Effector memory CD4-positive, alpha-beta T cell (primary cell): ENCODE measurements at regions not wholly inside any gene's neighbourhood (a gene's known extent, or its start where the extent isn't known, plus 50 kb on each side); places are given as distances from the start of the nearest gene placed in this dataset.

Experiments
- DNase-seq, 3 donors: peaks; one replicate each; pipeline ENCODE4 v3.0.0-alpha.2; 2020
- H3K27ac ChIP-seq: 2 replicates; pipeline ENCODE4 v1.7.0; 2013; ENCODE audit warnings: mild to moderate bottlenecking, low read length, moderate library complexity; ENCODE audit not compliant: insufficient read depth, poor library complexity, severe bottlenecking
- H3K27me3 ChIP-seq: replicated peaks from 2 replicates; pipeline ENCODE4 v1.7.0; 2013; ENCODE audit warnings: mild to moderate bottlenecking, low read length; ENCODE audit not compliant: insufficient read depth, control insufficient read depth, poor library complexity, severe bottlenecking
- H3K36me3 ChIP-seq: 2 replicates; pipeline ENCODE4 v1.7.0; 2013; ENCODE audit warnings: mild to moderate bottlenecking, low read length, moderate library complexity; ENCODE audit not compliant: control insufficient read depth, insufficient read depth
- H3K4me1 ChIP-seq: 2 replicates; pipeline ENCODE4 v1.7.0; 2013; ENCODE audit warnings: low read length, mild to moderate bottlenecking; ENCODE audit not compliant: control insufficient read depth, insufficient read depth, poor library complexity, severe bottlenecking
- H3K4me3 ChIP-seq: 2 replicates; pipeline ENCODE4 v1.7.0; 2013; ENCODE audit warnings: low read length, low read depth, mild to moderate bottlenecking; ENCODE audit not compliant: insufficient read depth, poor library complexity, severe bottlenecking
- H3K9me3 ChIP-seq: 2 replicates; pipeline ENCODE4 v1.7.0; 2013; ENCODE audit warnings: mild to moderate bottlenecking, low read length, moderate library complexity; ENCODE audit not compliant: control insufficient read depth

DNA sequence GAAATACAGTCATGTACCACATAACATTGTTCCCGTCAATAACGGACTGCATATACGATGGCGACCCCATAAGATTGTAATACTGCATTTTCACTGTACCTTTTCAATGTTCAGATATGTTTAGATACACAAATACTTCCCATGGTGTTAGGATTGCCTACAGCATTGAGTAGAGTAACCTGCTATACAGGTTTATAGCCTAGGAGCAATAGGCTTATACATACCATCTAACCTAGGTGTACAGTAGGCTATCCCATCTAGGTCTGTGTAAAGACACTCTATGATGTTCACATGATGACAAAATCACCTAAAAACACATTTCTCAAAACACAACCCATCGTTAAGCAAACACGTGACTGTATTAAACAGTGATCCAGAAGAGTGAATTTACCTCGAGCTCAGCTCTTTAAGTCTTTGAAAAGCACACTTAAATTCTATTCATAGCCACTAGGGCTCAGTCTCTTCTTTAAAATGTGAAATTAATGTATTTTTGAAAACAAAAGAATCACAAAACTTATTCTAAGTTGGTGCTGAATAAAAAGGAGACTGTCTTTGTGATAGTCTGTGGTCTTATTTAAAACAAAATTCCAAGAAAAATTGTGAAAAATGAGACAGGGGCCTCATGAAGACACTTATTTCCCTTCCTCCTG, 239.1 kb upstream of the ARID2 start:
- Histone ChIP-seq H3K27ac (no peak overlapping the region), H3K36me3 (no peaks in the 10 kb centered on the region), H3K27me3 (no peaks in the 10 kb centered on the region), H3K4me3 (no peak overlapping the region), H3K4me1 (no peaks in the 10 kb centered on the region), H3K9me3 (no peaks in the 10 kb centered on the region)
- no peak for DNase-seq

DNA sequence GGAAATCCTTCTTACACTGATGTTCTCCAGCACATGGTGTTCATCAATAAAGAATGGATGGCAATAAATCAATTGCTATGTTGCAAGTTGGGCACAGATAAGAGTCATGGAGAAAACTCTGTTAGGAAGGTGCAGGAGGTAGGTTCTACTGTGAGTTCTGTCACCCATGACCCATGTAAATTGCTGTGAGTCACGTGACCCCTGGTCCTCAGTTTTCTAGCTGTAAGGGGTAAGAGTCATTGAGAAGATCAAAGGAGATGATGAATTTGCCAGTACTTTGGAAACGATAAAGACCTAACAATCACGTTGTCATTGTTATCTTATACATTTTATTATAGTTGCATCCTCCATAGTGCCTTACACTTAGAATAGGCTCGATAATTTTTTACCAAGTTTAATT, 235.2 kb upstream of the ARID2 start:
- H3K27ac ChIP-seq = no peak overlapping the region
- no peaks in the 10 kb centered on the region for H3K9me3 ChIP-seq
- no peaks in the 10 kb centered on the region for H3K36me3 ChIP-seq
- H3K4me3 ChIP-seq = no peak overlapping the region
- DNase-seq = no peak
- H3K4me1 ChIP-seq = no peaks in the 10 kb centered on the region
- H3K27me3 ChIP-seq = no peaks in the 10 kb centered on the region

DNA sequence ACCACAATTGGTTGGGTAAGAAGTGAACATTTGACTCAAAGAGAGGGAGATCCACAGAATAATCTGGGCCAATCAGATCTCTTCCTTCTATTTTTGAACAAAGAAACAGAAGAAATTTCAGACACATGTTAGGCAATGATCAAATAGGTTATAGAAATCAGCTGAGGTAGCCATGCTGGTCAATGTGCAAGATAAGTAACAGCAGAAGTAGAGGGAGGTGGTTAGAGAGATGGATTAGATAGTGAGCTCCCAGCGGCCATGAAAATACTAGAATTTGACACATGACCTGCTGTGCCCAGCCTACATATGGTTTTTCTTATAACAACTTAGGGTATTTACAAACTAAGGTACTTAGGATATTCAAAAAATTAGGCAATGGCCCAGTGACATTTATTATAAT, 230.9 kb upstream of the ARID2 start:
- no peaks in the 10 kb centered on the region for H3K4me1 ChIP-seq
- no peaks in the 10 kb centered on the region for H3K27me3 ChIP-seq
- H3K36me3 ChIP-seq = no peaks in the 10 kb centered on the region
- H3K9me3 ChIP-seq = no peaks in the 10 kb centered on the region
- H3K27ac ChIP-seq = no peak overlapping the region
- DNase-seq = no peak
- no peak overlapping the region for H3K4me3 ChIP-seq

DNA sequence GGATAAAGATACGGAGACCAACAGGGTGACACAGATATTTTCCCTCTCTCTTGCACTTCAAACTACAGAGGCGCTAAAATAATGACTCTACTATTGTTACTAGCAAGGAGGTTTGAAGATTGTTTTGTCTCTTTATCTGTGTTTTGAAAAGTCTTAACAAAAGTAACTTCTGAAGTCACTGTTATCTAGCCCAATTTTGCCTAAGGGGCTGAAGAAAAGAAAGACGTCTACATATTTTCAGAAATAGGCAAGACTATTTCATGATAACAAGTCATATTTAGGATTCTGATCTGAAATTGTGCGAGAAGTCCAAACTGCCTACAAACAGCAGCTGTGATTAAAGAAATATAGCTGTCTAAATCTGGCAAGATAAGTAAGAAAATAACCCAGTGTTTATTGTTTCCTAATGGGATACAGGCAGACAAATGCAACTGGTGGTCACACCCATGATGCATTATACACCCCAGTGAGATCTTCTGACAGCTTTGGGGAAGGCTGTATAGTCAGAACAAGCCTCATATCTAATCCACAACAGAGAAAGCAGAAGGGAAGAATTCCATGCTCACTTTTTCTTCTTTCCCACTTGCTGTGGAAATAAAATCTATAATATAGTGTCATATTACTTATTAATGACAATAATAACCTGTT, 226.9 kb upstream of the ARID2 start:
- no peak for DNase-seq

DNA sequence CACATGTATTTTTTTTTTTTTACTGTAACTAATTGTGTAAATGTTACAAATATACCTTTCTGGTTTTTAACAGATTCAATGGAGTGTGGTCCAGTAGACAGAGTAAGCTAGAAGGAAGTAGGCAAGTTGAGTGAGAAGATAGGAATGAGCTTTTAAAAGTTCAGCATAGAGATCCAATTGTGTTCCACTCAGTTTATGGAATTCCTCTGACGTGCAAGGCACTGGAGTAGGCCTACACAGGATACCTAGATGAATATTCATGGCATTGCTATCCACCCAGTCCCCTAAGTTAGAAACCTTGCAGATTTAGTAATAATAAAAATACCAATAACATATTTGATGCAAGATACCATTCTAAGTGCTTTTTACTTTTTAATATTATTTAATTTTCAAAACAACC, 225.6 kb upstream of the ARID2 start:
- Histone ChIP-seq H3K4me1 (no peaks in the 10 kb centered on the region), H3K9me3 (no peaks in the 10 kb centered on the region), H3K36me3 (no peaks in the 10 kb centered on the region), H3K27me3 (no peaks in the 10 kb centered on the region), H3K27ac (no peak overlapping the region), H3K4me3 (no peak overlapping the region)
- no peak for DNase-seq

More for the DNA sequence above, 226.9 kb upstream of the ARID2 start:
- Histone ChIP-seq H3K27ac (no peak overlapping the region), H3K36me3 (no peaks in the 10 kb centered on the region), H3K4me1 (no peaks in the 10 kb centered on the region), H3K9me3 (no peaks in the 10 kb centered on the region), H3K27me3 (no peaks in the 10 kb centered on the region), H3K4me3 (no peak overlapping the region)

DNA sequence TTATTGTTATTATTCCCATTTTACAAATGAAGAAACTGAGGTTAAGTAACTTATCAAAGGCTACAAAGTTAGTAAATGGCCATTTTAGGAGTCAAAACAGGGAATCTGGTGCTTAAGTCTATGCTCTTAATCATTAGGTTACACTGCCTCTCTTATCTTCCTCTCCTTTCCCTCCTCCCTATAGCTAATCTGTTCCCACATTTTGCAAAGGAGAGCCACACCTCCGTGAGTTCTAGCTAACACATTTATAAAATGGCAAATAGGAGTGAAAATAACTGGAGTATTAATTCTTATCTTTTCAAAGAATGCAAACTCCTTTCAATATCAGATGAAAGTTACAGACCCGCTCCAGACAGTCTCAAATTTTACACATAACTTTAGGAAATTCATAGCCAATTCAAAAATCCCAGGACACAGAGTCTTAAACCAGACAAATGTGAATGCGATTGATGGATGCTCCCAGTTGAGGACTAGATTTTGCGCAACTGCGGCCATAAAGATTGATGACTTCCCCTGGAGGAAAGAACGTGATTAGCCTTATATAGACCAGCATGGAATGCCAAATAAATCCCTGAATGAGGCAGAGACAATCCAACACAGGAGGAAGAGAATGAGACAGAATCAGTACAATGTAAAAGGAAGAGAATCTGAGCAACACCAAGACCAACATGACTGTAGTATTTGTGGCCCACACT, 225.0 kb upstream of the ARID2 start:
- no peak overlapping the region for H3K27ac ChIP-seq
- DNase-seq = no peak
- H3K36me3 ChIP-seq = no peaks in the 10 kb centered on the region
- no peaks in the 10 kb centered on the region for H3K9me3 ChIP-seq
- H3K27me3 ChIP-seq = no peaks in the 10 kb centered on the region
- H3K4me3 ChIP-seq = no peak overlapping the region
- H3K4me1 ChIP-seq = no peaks in the 10 kb centered on the region

DNA sequence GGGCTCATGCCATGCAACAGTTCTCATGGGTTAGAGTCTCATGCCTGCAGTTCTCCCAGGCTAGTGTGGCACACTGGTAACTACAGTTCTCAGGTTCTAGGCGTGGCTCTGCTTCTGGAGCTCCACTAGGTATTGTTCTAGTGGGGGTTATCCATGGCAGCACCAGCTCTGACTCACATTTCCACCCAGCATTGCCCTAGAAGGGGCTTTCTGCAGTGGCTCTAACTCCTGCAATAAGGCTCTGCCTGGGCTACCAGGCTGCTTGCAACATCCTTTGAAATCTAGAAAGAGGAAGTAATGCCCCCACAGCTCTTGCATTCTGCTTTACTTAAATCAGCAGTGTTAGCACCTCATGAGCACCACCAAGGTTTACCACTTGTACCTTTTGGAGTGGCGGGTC, 220.3 kb upstream of the ARID2 start:
- H3K9me3 ChIP-seq = no peaks in the 10 kb centered on the region
- H3K4me1 ChIP-seq = no peaks in the 10 kb centered on the region
- no peak for DNase-seq
- no peak overlapping the region for H3K4me3 ChIP-seq
- no peaks in the 10 kb centered on the region for H3K36me3 ChIP-seq
- no peak overlapping the region for H3K27ac ChIP-seq
- no peaks in the 10 kb centered on the region for H3K27me3 ChIP-seq

DNA sequence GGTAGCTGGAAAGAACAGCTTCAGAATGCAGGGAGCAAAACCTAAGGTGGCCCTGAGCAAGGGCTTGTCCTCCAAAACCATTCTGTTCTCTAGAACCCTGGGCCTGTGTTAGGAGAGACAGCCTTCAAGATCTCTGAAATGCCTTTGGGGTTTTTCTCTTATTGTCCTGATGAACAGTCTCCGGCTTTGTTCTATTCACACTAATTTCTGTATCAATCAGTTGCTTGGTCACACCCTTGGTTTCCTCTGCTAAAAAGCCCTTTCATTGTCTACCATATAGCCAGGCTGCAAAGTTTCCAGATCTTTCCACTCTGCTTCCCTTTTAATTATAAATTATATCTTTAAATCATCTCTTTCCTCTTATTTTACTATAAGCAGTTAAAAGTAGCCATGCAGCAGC, 219.9 kb upstream of the ARID2 start:
- no peaks in the 10 kb centered on the region for H3K9me3 ChIP-seq
- no peak overlapping the region for H3K4me3 ChIP-seq
- no peak for DNase-seq
- H3K36me3 ChIP-seq = no peaks in the 10 kb centered on the region
- no peaks in the 10 kb centered on the region for H3K27me3 ChIP-seq
- H3K27ac ChIP-seq = no peak overlapping the region
- H3K4me1 ChIP-seq = no peaks in the 10 kb centered on the region

DNA sequence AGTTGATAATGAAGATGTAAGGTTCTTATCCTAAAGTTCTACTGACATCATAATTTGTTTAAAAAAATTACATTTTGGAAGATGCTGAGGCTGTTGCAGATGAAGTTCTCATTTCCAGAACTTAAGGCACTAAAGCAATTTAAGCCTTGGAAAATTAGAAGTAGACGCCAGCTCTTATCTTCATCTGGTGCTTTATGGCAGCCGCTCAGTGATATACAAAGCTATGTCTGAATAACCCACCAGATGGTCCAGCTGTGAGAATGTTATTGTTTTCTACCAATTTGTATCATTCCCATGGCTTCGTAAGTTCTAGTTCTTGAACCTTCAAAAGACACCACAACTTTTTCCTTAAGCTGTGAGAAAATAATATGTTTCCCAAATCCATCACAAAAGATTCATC, 212.1 kb upstream of the ARID2 start:
- Histone ChIP-seq H3K27ac (no peak overlapping the region), H3K4me3 (no peak overlapping the region), H3K9me3 (no peaks in the 10 kb centered on the region), H3K27me3 (no peaks in the 10 kb centered on the region), H3K36me3 (no peaks in the 10 kb centered on the region), H3K4me1 (peaks cover 12% of the 10 kb centered on the region)
- no peak for DNase-seq
